ENCODE measurements at regions not wholly inside any gene's neighbourhood (a gene's known extent, or its start where the extent isn't known, plus 50 kb on each side); places are given as distances from the start of the nearest gene placed in this dataset. TPM values are rescaled to one million over a fixed set of nuclear protein-coding genes. Genes with fewer than 3 reads are reported as not detected.
"Not testable (repeated sequence)": the region's sequence is repeated elsewhere in the genome, so short reads cannot be mapped to it uniquely, and the experiment has no call there.

- not testable (repeated sequence) for H3K27ac ChIP-seq (ENCODE audit: low read length); DNase-seq; H4K20me1 ChIP-seq (ENCODE audit: insufficient read depth, low read depth, low read length); H3K9me2 ChIP-seq (replicated peaks; ENCODE audit: insufficient read depth, low read length); H2AFZ ChIP-seq (ENCODE audit: low read length); H3K79me2 ChIP-seq (ENCODE audit: low read length); H3K4me2 ChIP-seq (ENCODE audit: low read depth, low read length, poor library complexity, severe bottlenecking); H3K36me3 ChIP-seq (ENCODE audit: insufficient read depth, low read length); H3K27me3 ChIP-seq (ENCODE audit: low read length); H3K9me3 ChIP-seq (ENCODE audit: low read length); H3K9ac ChIP-seq (ENCODE audit: low read length); H3K4me3 ChIP-seq (ENCODE audit: low read length); H3K4me1 ChIP-seq (ENCODE audit: low read length)
Observed at GRCh38 chr20:30724688-30725074, 532.8 kb upstream of the DEFB115 start.

DNA sequence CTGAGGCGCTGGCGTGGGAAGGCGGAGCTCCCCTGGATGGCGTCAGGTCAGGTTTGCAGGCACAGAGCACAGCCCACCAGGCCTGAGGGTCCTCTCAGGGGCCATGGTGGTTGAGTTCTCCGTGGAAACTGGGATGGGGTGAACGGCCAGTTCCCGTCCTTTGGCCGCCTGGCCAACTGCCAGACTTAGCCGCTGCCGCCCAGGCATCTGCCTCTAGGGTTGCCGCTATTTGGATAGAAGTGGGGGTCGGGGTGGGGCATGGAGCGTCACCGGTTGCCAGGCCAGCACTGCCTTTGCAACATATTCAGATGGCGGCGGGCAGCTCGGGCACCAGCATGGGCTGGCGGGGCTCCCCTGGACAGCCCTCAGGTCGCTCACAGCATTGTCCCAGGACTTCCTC, 532.3 kb upstream of the DEFB115 start:
- not testable (repeated sequence) for H2AFZ ChIP-seq (ENCODE audit: low read length); H3K36me3 ChIP-seq (ENCODE audit: insufficient read depth, low read length); H3K4me2 ChIP-seq (ENCODE audit: low read depth, low read length, poor library complexity, severe bottlenecking)

GRCh38 chr20:30728271-30728885, 529.1 kb upstream of the DEFB115 start:
- not testable (repeated sequence) for H3K4me2 ChIP-seq (ENCODE audit: low read depth, low read length, poor library complexity, severe bottlenecking); H3K9me2 ChIP-seq (replicated peaks; ENCODE audit: insufficient read depth, low read length)

More for the DNA sequence above, 532.3 kb upstream of the DEFB115 start:
- not testable (repeated sequence) for H3K79me2 ChIP-seq (ENCODE audit: low read length); H3K9me3 ChIP-seq (ENCODE audit: low read length); DNase-seq; H3K27ac ChIP-seq (ENCODE audit: low read length); H4K20me1 ChIP-seq (ENCODE audit: insufficient read depth, low read depth, low read length); H3K9me2 ChIP-seq (replicated peaks; ENCODE audit: insufficient read depth, low read length); H3K27me3 ChIP-seq (ENCODE audit: low read length); H3K4me3 ChIP-seq (ENCODE audit: low read length); H3K9ac ChIP-seq (ENCODE audit: low read length); H3K4me1 ChIP-seq (ENCODE audit: low read length)

More at GRCh38 chr20:30728271-30728885, 529.1 kb upstream of the DEFB115 start:
- H3K4me3 ChIP-seq (ENCODE audit: low read length); H2AFZ ChIP-seq (ENCODE audit: low read length); H3K36me3 ChIP-seq (ENCODE audit: insufficient read depth, low read length); H3K9ac ChIP-seq (ENCODE audit: low read length); H3K27ac ChIP-seq (ENCODE audit: low read length); H3K4me1 ChIP-seq (ENCODE audit: low read length); H3K27me3 ChIP-seq (ENCODE audit: low read length); H3K9me3 ChIP-seq (ENCODE audit: low read length); H4K20me1 ChIP-seq (ENCODE audit: insufficient read depth, low read depth, low read length); H3K79me2 ChIP-seq (ENCODE audit: low read length); DNase-seq: not testable (repeated sequence)

Small RNA genes lying in the stretch of these regions (small RNA-seq; reads per million reads assigned to genes)
- gene RF00002 (0.43 reads per million, percentile 6 among the genes with 10 or more reads in this experiment), gene RF00026 (not detected)
